ENCODE measurements at regions not wholly inside any gene's neighbourhood (a gene's known extent, or its start where the extent isn't known, plus 50 kb on each side); places are given as distances from the start of the nearest gene placed in this dataset.

DNA sequence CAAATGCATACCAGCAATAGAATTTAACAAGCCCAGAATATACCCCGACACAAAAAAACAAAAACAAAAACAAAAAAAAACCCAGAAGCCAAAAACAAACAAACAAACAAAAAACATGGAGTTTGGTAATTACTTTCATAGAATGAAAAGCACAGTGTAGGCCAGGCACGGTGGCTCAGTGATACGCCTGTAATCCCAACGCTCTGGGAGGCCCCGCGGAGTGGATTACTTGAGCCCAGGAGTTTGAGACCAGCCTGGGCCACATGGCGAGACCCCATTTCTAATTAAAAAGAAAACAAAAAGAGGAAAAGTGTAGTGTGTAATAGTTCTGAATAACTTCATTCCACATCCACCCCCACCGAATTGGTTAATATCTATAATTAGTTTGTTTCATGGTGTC is 1265.7 kb downstream of the NCAM2 start (continued):
- TF ChIP-seq, protein P1, sequence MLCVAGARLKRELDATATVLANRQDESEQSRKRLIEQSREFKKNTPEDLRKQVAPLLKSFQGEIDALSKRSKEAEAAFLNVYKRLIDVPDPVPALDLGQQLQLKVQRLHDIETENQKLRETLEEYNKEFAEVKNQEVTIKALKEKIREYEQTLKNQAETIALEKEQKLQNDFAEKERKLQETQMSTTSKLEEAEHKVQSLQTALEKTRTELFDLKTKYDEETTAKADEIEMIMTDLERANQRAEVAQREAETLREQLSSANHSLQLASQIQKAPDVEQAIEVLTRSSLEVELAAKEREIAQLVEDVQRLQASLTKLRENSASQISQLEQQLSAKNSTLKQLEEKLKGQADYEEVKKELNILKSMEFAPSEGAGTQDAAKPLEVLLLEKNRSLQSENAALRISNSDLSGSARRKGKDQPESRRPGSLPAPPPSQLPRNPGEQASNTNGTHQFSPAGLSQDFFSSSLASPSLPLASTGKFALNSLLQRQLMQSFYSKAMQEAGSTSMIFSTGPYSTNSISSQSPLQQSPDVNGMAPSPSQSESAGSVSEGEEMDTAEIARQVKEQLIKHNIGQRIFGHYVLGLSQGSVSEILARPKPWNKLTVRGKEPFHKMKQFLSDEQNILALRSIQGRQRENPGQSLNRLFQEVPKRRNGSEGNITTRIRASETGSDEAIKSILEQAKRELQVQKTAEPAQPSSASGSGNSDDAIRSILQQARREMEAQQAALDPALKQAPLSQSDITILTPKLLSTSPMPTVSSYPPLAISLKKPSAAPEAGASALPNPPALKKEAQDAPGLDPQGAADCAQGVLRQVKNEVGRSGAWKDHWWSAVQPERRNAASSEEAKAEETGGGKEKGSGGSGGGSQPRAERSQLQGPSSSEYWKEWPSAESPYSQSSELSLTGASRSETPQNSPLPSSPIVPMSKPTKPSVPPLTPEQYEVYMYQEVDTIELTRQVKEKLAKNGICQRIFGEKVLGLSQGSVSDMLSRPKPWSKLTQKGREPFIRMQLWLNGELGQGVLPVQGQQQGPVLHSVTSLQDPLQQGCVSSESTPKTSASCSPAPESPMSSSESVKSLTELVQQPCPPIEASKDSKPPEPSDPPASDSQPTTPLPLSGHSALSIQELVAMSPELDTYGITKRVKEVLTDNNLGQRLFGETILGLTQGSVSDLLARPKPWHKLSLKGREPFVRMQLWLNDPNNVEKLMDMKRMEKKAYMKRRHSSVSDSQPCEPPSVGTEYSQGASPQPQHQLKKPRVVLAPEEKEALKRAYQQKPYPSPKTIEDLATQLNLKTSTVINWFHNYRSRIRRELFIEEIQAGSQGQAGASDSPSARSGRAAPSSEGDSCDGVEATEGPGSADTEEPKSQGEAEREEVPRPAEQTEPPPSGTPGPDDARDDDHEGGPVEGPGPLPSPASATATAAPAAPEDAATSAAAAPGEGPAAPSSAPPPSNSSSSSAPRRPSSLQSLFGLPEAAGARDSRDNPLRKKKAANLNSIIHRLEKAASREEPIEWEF (IDR thresholded peaks at IDR 0.05; ENCODE audit: insufficient replicate concordance, low read depth, low read length), result no peak
- TF ChIP-seq WRNIP1 (IDR thresholded peaks at IDR 0.05; ENCODE audit: borderline replicate concordance, low read depth, low read length) (no peak), SPI1 (IDR thresholded peaks at IDR 0.05; ENCODE audit: borderline replicate concordance, insufficient read depth, low read depth, low read length) (no peak), SUPT20H (IDR thresholded peaks at IDR 0.05; ENCODE audit: borderline replicate concordance, control insufficient read depth, low read depth, low read length) (no peak), ZNF274 (IDR thresholded peaks at IDR 0.05; ENCODE audit: insufficient read depth, insufficient read length) (no peak)
- TF ChIP-seq, protein P2, sequence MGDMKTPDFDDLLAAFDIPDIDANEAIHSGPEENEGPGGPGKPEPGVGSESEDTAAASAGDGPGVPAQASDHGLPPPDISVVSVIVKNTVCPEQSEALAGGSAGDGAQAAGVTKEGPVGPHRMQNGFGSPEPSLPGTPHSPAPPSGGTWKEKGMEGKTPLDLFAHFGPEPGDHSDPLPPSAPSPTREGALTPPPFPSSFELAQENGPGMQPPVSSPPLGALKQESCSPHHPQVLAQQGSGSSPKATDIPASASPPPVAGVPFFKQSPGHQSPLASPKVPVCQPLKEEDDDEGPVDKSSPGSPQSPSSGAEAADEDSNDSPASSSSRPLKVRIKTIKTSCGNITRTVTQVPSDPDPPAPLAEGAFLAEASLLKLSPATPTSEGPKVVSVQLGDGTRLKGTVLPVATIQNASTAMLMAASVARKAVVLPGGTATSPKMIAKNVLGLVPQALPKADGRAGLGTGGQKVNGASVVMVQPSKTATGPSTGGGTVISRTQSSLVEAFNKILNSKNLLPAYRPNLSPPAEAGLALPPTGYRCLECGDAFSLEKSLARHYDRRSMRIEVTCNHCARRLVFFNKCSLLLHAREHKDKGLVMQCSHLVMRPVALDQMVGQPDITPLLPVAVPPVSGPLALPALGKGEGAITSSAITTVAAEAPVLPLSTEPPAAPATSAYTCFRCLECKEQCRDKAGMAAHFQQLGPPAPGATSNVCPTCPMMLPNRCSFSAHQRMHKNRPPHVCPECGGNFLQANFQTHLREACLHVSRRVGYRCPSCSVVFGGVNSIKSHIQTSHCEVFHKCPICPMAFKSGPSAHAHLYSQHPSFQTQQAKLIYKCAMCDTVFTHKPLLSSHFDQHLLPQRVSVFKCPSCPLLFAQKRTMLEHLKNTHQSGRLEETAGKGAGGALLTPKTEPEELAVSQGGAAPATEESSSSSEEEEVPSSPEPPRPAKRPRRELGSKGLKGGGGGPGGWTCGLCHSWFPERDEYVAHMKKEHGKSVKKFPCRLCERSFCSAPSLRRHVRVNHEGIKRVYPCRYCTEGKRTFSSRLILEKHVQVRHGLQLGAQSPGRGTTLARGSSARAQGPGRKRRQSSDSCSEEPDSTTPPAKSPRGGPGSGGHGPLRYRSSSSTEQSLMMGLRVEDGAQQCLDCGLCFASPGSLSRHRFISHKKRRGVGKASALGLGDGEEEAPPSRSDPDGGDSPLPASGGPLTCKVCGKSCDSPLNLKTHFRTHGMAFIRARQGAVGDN (IDR thresholded peaks at IDR 0.05), result no peak
